ENCODE measurements at regions not wholly inside any gene's neighbourhood (a gene's known extent, or its start where the extent isn't known, plus 50 kb on each side); places are given as distances from the start of the nearest gene placed in this dataset.
A peak's percentile ranks its signal among the peaks of the same experiment; 100 is the strongest.

DNA sequence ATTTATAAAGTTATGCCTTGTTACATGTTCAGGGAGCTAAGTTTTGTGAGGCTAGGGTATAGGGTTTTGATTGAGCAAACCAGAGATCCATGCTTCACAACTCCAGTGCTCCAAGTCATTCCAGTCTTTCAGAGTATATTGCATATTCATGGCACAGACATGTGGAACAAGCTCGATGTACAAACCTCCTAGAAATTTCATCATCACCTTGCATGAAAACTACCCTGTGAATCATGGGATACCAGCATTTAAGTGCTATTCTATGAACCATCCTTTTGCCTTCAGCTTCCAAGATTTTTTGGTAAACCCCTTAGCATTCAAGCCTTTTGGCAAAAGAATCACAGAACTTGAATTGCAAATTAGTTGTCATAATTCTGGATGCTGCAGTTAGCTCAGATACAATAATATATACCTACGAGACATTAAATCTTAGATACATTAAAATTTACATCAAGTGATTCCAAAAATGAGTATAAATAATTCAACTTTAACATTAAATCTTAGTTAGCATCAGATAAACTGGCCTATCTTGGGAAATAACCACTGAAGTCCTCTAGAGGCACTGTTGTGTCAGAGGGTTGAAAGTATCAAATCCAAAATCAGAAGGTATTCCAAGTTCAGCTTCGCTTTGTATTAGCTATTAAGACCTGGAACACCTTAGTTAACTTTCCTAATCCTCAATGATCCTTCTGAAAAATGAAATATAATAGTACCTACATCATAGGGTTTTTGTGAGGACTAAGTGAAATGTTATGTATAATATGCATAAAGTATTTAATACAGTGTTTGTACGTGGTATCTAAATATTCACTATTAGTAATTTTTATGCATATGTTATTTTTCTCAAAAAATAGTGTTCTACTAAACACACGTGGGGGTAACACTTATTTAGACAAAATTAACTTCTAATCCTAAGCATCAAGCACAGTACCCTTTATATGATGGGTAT, 55.5 kb upstream of the CABCOCO1 start:
- Histone ChIP-seq H3K18ac (ENCODE audit: low read length) (no peak overlapping the region), H2BK12ac (ENCODE audit: low read length) (no peak overlapping the region), H2AFZ (ENCODE audit: insufficient read depth, low read length, poor library complexity) (no peak overlapping the region), H4K8ac (ENCODE audit: low read depth, low read length) (no peak overlapping the region), H3K4me2 (ENCODE audit: low read length) (no peak overlapping the region), H3K79me1 (ENCODE audit: low read length) (no peaks in the 10 kb centered on the region), H3K9ac (ENCODE audit: low read length) (no peak overlapping the region), H2AK5ac (ENCODE audit: low read length) (no peak overlapping the region), H3K9me3 (ENCODE audit: insufficient read depth, low read depth, low read length) (no peaks in the 10 kb centered on the region), H3K23ac (ENCODE audit: low read length) (no peak overlapping the region), H3K14ac (ENCODE audit: low read length) (no peak overlapping the region), H2BK120ac (ENCODE audit: insufficient read depth, low read length, poor library complexity) (no peak overlapping the region), H2BK5ac (ENCODE audit: low read depth, low read length, poor library complexity) (no peak overlapping the region), H3K4me1 (ENCODE audit: control insufficient read depth in 1 of 2, insufficient read depth in 2 of 2, low read length in 2 of 2) (no peaks in the 10 kb centered on the region), H3K36me3 (ENCODE audit: control insufficient read depth in 1 of 2, insufficient read depth in 2 of 2, low read length in 2 of 2) (no peaks in the 10 kb centered on the region), H3K4ac (ENCODE audit: low read depth, low read length) (no peak overlapping the region), H3K4me3 (ENCODE audit: low read depth, low read length) (no peak overlapping the region), H3K79me2 (ENCODE audit: control insufficient read depth, insufficient read depth, low read length, poor library complexity) (no peaks in the 10 kb centered on the region), H3K27ac (ENCODE audit: low read depth, low read length) (no peak overlapping the region), H4K12ac (ENCODE audit: low read depth, low read length) (no peak overlapping the region), H4K91ac (ENCODE audit: low read depth, low read length) (no peak overlapping the region), H3K27me3 (ENCODE audit: insufficient read depth, low read length) (no peaks in the 10 kb centered on the region)
- WGBS (ENCODE audit: extremely low coverage, insufficient coverage, insufficient read length), result no CpG with 5 or more reads among the region's 5 CpGs
- DNase-seq, result peak; percentile 53 to 84

DNA sequence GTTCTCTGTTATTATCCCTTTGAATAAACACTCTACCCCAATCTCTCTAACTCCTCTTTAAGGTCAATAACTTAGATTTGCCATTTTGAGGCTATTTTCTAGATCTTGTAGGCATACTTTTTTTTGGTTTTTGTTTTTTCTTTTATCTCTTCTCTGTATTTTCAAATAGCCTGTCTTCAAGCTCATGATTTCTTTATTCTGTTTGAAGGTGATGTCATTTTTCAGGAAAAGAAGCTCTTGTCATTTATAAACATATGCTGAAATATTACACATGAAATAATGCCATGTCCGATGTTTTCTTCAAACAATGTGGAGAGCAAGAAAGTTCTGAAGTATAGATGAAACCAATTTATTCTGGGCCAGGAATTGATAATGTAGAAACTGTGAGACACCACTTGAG, 57.5 kb upstream of the CABCOCO1 start:
- Histone ChIP-seq H3K9ac (ENCODE audit: low read length) (no peak overlapping the region), H2BK12ac (ENCODE audit: low read length) (no peak overlapping the region), H2BK120ac (ENCODE audit: insufficient read depth, low read length, poor library complexity) (no peak overlapping the region), H3K4me1 (ENCODE audit: control insufficient read depth in 1 of 2, insufficient read depth in 2 of 2, low read length in 2 of 2) (no peaks in the 10 kb centered on the region), H3K9me3 (ENCODE audit: insufficient read depth, low read depth, low read length) (no peaks in the 10 kb centered on the region), H3K23ac (ENCODE audit: low read length) (no peak overlapping the region), H2AFZ (ENCODE audit: insufficient read depth, low read length, poor library complexity) (no peak overlapping the region), H3K4ac (ENCODE audit: low read depth, low read length) (no peak overlapping the region), H2AK5ac (ENCODE audit: low read length) (no peak overlapping the region), H3K79me1 (ENCODE audit: low read length) (no peaks in the 10 kb centered on the region), H3K27me3 (ENCODE audit: insufficient read depth, low read length) (no peaks in the 10 kb centered on the region), H3K4me2 (ENCODE audit: low read length) (no peak overlapping the region), H3K14ac (ENCODE audit: low read length) (no peak overlapping the region), H3K18ac (ENCODE audit: low read length) (no peak overlapping the region), H2BK5ac (ENCODE audit: low read depth, low read length, poor library complexity) (no peak overlapping the region), H3K79me2 (ENCODE audit: control insufficient read depth, insufficient read depth, low read length, poor library complexity) (no peaks in the 10 kb centered on the region), H4K12ac (ENCODE audit: low read depth, low read length) (no peak overlapping the region), H3K36me3 (ENCODE audit: control insufficient read depth in 1 of 2, insufficient read depth in 2 of 2, low read length in 2 of 2) (no peaks in the 10 kb centered on the region), H3K27ac (ENCODE audit: low read depth, low read length) (no peak overlapping the region), H4K8ac (ENCODE audit: low read depth, low read length) (no peak overlapping the region), H3K4me3 (ENCODE audit: low read depth, low read length) (no peak overlapping the region), H4K91ac (ENCODE audit: low read depth, low read length) (no peak overlapping the region)
- WGBS (ENCODE audit: extremely low coverage, insufficient coverage, insufficient read length), result no CpG with 5 or more reads among the region's 1 CpG
- DNase-seq, result no peak

DNA sequence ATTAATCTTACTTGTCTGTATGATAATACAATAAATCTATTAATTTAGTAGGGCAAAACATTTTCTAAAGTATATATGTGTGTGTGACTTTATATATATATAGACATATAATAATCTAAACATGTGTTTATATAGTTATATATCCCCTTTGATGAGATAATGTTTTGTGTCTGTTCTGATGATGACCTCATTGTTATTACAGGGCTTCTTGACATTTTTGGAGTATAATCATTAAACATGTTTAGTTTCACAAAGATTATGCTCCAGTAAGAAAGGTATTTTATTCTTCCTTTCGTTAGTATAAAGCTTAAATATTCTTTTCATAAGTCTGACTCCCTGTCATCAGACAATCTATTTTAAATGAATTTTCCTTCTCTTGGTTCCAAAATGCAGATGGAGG, 62.3 kb upstream of the CABCOCO1 start:
- no peak for DNase-seq
- H2BK120ac ChIP-seq (ENCODE audit: insufficient read depth, low read length, poor library complexity), result no peak overlapping the region
- H3K4ac ChIP-seq (ENCODE audit: low read depth, low read length), result no peak overlapping the region
- no peak overlapping the region for H2BK12ac ChIP-seq (ENCODE audit: low read length)
- no peak overlapping the region for H2AFZ ChIP-seq (ENCODE audit: insufficient read depth, low read length, poor library complexity)
- H3K79me2 ChIP-seq (ENCODE audit: control insufficient read depth, insufficient read depth, low read length, poor library complexity), result no peaks in the 10 kb centered on the region
- no CpG with 5 or more reads among the region's 1 CpG for WGBS (ENCODE audit: extremely low coverage, insufficient coverage, insufficient read length)
- H3K27ac ChIP-seq (ENCODE audit: low read depth, low read length), result no peak overlapping the region
- no peak overlapping the region for H4K12ac ChIP-seq (ENCODE audit: low read depth, low read length)
- H3K79me1 ChIP-seq (ENCODE audit: low read length), result no peaks in the 10 kb centered on the region
- no peak overlapping the region for H3K18ac ChIP-seq (ENCODE audit: low read length)
- no peak overlapping the region for H3K9ac ChIP-seq (ENCODE audit: low read length)
- H3K4me1 ChIP-seq (ENCODE audit: control insufficient read depth in 1 of 2, insufficient read depth in 2 of 2, low read length in 2 of 2), result no peaks in the 10 kb centered on the region
- no peak overlapping the region for H4K8ac ChIP-seq (ENCODE audit: low read depth, low read length)
- H3K27me3 ChIP-seq (ENCODE audit: insufficient read depth, low read length), result no peaks in the 10 kb centered on the region
- no peak overlapping the region for H3K14ac ChIP-seq (ENCODE audit: low read length)
- H3K4me2 ChIP-seq (ENCODE audit: low read length), result no peak overlapping the region
- no peak overlapping the region for H4K91ac ChIP-seq (ENCODE audit: low read depth, low read length)
- H2BK5ac ChIP-seq (ENCODE audit: low read depth, low read length, poor library complexity), result no peak overlapping the region
- H3K36me3 ChIP-seq (ENCODE audit: control insufficient read depth in 1 of 2, insufficient read depth in 2 of 2, low read length in 2 of 2), result no peaks in the 10 kb centered on the region
- no peaks in the 10 kb centered on the region for H3K9me3 ChIP-seq (ENCODE audit: insufficient read depth, low read depth, low read length)
- H2AK5ac ChIP-seq (ENCODE audit: low read length), result no peak overlapping the region
- no peak overlapping the region for H3K23ac ChIP-seq (ENCODE audit: low read length)
- no peak overlapping the region for H3K4me3 ChIP-seq (ENCODE audit: low read depth, low read length)

GRCh38 chr10:61594430-61594829, 68.3 kb upstream of the CABCOCO1 start:
- Histone ChIP-seq H2AK5ac (ENCODE audit: low read length) (no peak overlapping the region), H3K36me3 (ENCODE audit: control insufficient read depth in 1 of 2, insufficient read depth in 2 of 2, low read length in 2 of 2) (no peaks in the 10 kb centered on the region)
- WGBS (ENCODE audit: extremely low coverage, insufficient coverage, insufficient read length), result no CpG with 5 or more reads among the region's 1 CpG

More at GRCh38 chr10:61594430-61594829, 68.3 kb upstream of the CABCOCO1 start:
- H3K4me1 ChIP-seq (ENCODE audit: control insufficient read depth in 1 of 2, insufficient read depth in 2 of 2, low read length in 2 of 2), result no peaks in the 10 kb centered on the region
- H4K12ac ChIP-seq (ENCODE audit: low read depth, low read length), result no peak overlapping the region
- no peak overlapping the region for H2AFZ ChIP-seq (ENCODE audit: insufficient read depth, low read length, poor library complexity)
- no peak overlapping the region for H3K18ac ChIP-seq (ENCODE audit: low read length)
- no peak overlapping the region for H3K4me3 ChIP-seq (ENCODE audit: low read depth, low read length)
- H3K23ac ChIP-seq (ENCODE audit: low read length), result no peak overlapping the region
- H3K14ac ChIP-seq (ENCODE audit: low read length), result no peak overlapping the region
- no peaks in the 10 kb centered on the region for H3K9me3 ChIP-seq (ENCODE audit: insufficient read depth, low read depth, low read length)
- no peak overlapping the region for H3K27ac ChIP-seq (ENCODE audit: low read depth, low read length)
- no peak overlapping the region for H4K91ac ChIP-seq (ENCODE audit: low read depth, low read length)
- H2BK12ac ChIP-seq (ENCODE audit: low read length), result no peak overlapping the region
- no peak overlapping the region for H2BK120ac ChIP-seq (ENCODE audit: insufficient read depth, low read length, poor library complexity)
- no peaks in the 10 kb centered on the region for H3K79me2 ChIP-seq (ENCODE audit: control insufficient read depth, insufficient read depth, low read length, poor library complexity)
- H3K27me3 ChIP-seq (ENCODE audit: insufficient read depth, low read length), result no peaks in the 10 kb centered on the region
- no peak overlapping the region for H4K8ac ChIP-seq (ENCODE audit: low read depth, low read length)
- no peak overlapping the region for H3K4ac ChIP-seq (ENCODE audit: low read depth, low read length)
- H2BK5ac ChIP-seq (ENCODE audit: low read depth, low read length, poor library complexity), result no peak overlapping the region
- no peak overlapping the region for H3K4me2 ChIP-seq (ENCODE audit: low read length)
- no peak for DNase-seq
- no peak overlapping the region for H3K9ac ChIP-seq (ENCODE audit: low read length)
- no peaks in the 10 kb centered on the region for H3K79me1 ChIP-seq (ENCODE audit: low read length)
